ENCODE measurements at regions not wholly inside any gene's neighbourhood (a gene's known extent, or its start where the extent isn't known, plus 50 kb on each side); places are given as distances from the start of the nearest gene placed in this dataset.

- no peaks in the 10 kb centered on the region for H3K4me1 Mint-ChIP-seq (ENCODE audit: low read depth)
- POLR2A ChIA-PET, result no interaction called here
- CTCF ChIA-PET, result no interaction called here
These were observed 80.8 kb upstream of the HEPHL1 start for GRCh38 chr11:93940395-93940794.

GRCh38 chr11:93942176-93942575 lies 79.0 kb upstream of the HEPHL1 start:
- Histone ChIP-seq H3K4me1 (ENCODE audit: insufficient read depth, low read length) (no peaks in the 10 kb centered on the region), H3K27ac (ENCODE audit: low read depth in 1 of 2, low read length in 2 of 2) (no peak overlapping the region), H3K36me3 (ENCODE audit: insufficient read depth, low read length) (no peaks in the 10 kb centered on the region), H3K4me3 (ENCODE audit: low read length) (no peak overlapping the region), H3K27me3 (ENCODE audit: control insufficient read depth in 1 of 2, insufficient read depth in 2 of 2, low read length in 2 of 2) (peaks cover 0 to 2% of the 10 kb centered on the region in 2 experiments), H3K9me3 (ENCODE audit: control insufficient read depth in 1 of 2, insufficient read depth in 1 of 2, low read length in 2 of 2) (no peaks in the 10 kb centered on the region)
- ATAC-seq (ENCODE audit: poor library complexity) (no peak), DNase-seq (no peak)
- Mint-ChIP-seq H3K27me3 (peaks cover 18% of the 10 kb centered on the region), H3K36me3 (ENCODE audit: low read depth) (no peaks in the 10 kb centered on the region), H3K9me3 (no peaks in the 10 kb centered on the region), H3K4me1 (ENCODE audit: low read depth) (no peaks in the 10 kb centered on the region), H3K27ac (no peak overlapping the region), H3K4me3 (no peak overlapping the region)
- TF ChIP-seq CTCF (IDR thresholded peaks at IDR 0.05), result no peak
- ChIA-PET CTCF (interaction anchor here (0.6 kb wide), 1 partner anchor 40 kb away, joined by 3 read pairs; no protein-coding TSS in a partner anchor), POLR2A (no interaction called here)
- intact Hi-C loops (cut with DNase I, micrococcal nuclease), result no loop called here

More at GRCh38 chr11:93940395-93940794, 80.8 kb upstream of the HEPHL1 start:
- Histone ChIP-seq H3K27me3 (ENCODE audit: control insufficient read depth in 1 of 2, insufficient read depth in 2 of 2, low read length in 2 of 2) (peaks cover 4 to 7% of the 10 kb centered on the region in 2 experiments), H3K4me1 (ENCODE audit: insufficient read depth, low read length) (no peaks in the 10 kb centered on the region), H3K27ac (ENCODE audit: low read depth in 1 of 2, low read length in 2 of 2) (no peak overlapping the region), H3K36me3 (ENCODE audit: insufficient read depth, low read length) (no peaks in the 10 kb centered on the region), H3K4me3 (ENCODE audit: low read length) (no peak overlapping the region), H3K9me3 (ENCODE audit: control insufficient read depth in 1 of 2, insufficient read depth in 1 of 2, low read length in 2 of 2) (no peaks in the 10 kb centered on the region)
- Mint-ChIP-seq H3K9me3 (no peaks in the 10 kb centered on the region), H3K36me3 (ENCODE audit: low read depth) (no peaks in the 10 kb centered on the region), H3K27ac (no peak overlapping the region), H3K4me3 (no peak overlapping the region), H3K27me3 (peaks cover 25% of the 10 kb centered on the region)
- intact Hi-C loops (cut with DNase I, micrococcal nuclease), result no loop called here
- DNase-seq (no peak), ATAC-seq (ENCODE audit: poor library complexity) (no peak)
- no peak for TF ChIP-seq CTCF (IDR thresholded peaks at IDR 0.05)

GRCh38 chr11:93945596-93945995 lies 75.6 kb upstream of the HEPHL1 start:
- H3K27ac ChIP-seq (ENCODE audit: low read depth in 1 of 2, low read length in 2 of 2), result no peak overlapping the region
- Mint-ChIP-seq H3K27ac (no peak overlapping the region), H3K4me3 (no peak overlapping the region), H3K4me1 (ENCODE audit: low read depth) (no peaks in the 10 kb centered on the region), H3K27me3 (peaks cover 7% of the 10 kb centered on the region), H3K36me3 (ENCODE audit: low read depth) (no peaks in the 10 kb centered on the region), H3K9me3 (no peaks in the 10 kb centered on the region)
- ATAC-seq (ENCODE audit: poor library complexity), result no peak
- ChIA-PET POLR2A (no interaction called here), CTCF (no interaction called here)
- no peaks in the 10 kb centered on the region for H3K9me3 ChIP-seq (ENCODE audit: control insufficient read depth in 1 of 2, insufficient read depth in 1 of 2, low read length in 2 of 2)
- no peak for DNase-seq
- H3K4me3 ChIP-seq (ENCODE audit: low read length), result no peak overlapping the region
- no peaks in the 10 kb centered on the region for H3K36me3 ChIP-seq (ENCODE audit: insufficient read depth, low read length)
- no peaks in the 10 kb centered on the region for H3K4me1 ChIP-seq (ENCODE audit: insufficient read depth, low read length)
- intact Hi-C loops (cut with DNase I, micrococcal nuclease), result no loop called here
- no peak for TF ChIP-seq CTCF (IDR thresholded peaks at IDR 0.05)
- no peaks in the 10 kb centered on the region for H3K27me3 ChIP-seq (ENCODE audit: control insufficient read depth in 1 of 2, insufficient read depth in 2 of 2, low read length in 2 of 2)
